ENCODE measurements at regions not wholly inside any gene's neighbourhood (a gene's known extent, or its start where the extent isn't known, plus 50 kb on each side); places are given as distances from the start of the nearest gene placed in this dataset.

DNA sequence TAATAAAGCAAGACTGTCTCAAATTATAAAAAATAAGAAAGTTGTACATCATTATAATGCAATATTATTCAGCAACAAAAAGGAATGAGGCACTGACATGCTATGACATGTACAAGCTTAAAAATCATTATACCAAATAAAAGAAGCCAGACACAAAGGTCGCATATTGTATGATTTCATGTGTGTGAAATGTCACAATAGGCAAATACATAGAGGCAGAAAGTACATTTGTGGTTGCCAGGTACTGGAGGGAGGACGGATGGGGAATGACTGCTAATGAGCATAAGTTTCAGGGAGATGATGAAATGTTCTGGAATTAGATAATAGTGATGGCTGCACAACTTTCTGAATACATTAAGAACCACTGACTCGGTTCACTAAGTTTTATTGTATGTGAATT is 73.6 kb upstream of the NBPF3 start:
- DNase-seq (no peak), ATAC-seq (ENCODE audit: low read depth) (no peak)
- H3K4me3 ChIP-seq (ENCODE audit: insufficient read depth, low read depth, low read length) = no peak overlapping the region
- no peak overlapping the region for H3K23ac ChIP-seq (ENCODE audit: low read depth, low read length)
- BruUV-seq (replicated peaks) = no TSS peak
- no peak overlapping the region for H3K9ac ChIP-seq (ENCODE audit: low read depth, low read length)
- WGBS, 2 experiments (ENCODE audit: extremely low coverage in 2 of 2, insufficient read length in 1 of 2) = no CpG with 5 or more reads among the region's 3 CpGs
- intact Hi-C loops (cut with micrococcal nuclease) = loop anchor here (5.0 kb wide), 1 partner anchor 669 kb away; no protein-coding TSS in a partner anchor
- no peak overlapping the region for H3K4me2 ChIP-seq (ENCODE audit: low read depth, low read length)
- H2BK15ac ChIP-seq (ENCODE audit: low read depth, low read length) = no peak overlapping the region
- H3K4ac ChIP-seq (ENCODE audit: low read depth, low read length) = no peak overlapping the region
- dilution Hi-C loops (cut with HindIII; ENCODE audit: low sequenced_read_pairs, unreplicated experiment) = no loop called here
- H3K18ac ChIP-seq (ENCODE audit: low read depth, low read length) = no peak overlapping the region
- no peaks in the 10 kb centered on the region for H3K79me1 ChIP-seq (ENCODE audit: low read depth in 1 of 2, low read length in 2 of 2)
- no peak overlapping the region for H2AK5ac ChIP-seq (ENCODE audit: low read depth, low read length)
- H3K9me1 ChIP-seq (ENCODE audit: insufficient read depth, low read length) = no peaks in the 10 kb centered on the region
- H3K27ac ChIP-seq (ENCODE audit: insufficient read depth, low read length) = no peak overlapping the region
- H2BK5ac ChIP-seq (ENCODE audit: low read depth, low read length, poor library complexity, severe bottlenecking) = no peak overlapping the region
- in situ Hi-C loops (cut with MboI; ENCODE audit: low sequenced_read_pairs) = loop anchor here (5.0 to 25.0 kb wide), 2 partner anchors 134 to 679 kb away; no protein-coding TSS in a partner anchor
- no peaks in the 10 kb centered on the region; the same call in 1 of the 2 replicates for H3K4me1 ChIP-seq (ENCODE audit: control insufficient read depth, insufficient read depth, low read length)
- H4K5ac ChIP-seq (ENCODE audit: low read depth, low read length) = no peak overlapping the region
- no peaks in the 10 kb centered on the region for H3K27me3 ChIP-seq (ENCODE audit: control insufficient read depth, insufficient read depth, low read length)
- no peak overlapping the region for H2BK20ac ChIP-seq (ENCODE audit: low read depth, low read length)
- H4K91ac ChIP-seq (ENCODE audit: insufficient read depth, low read depth, low read length) = no peak overlapping the region
- POLR2A ChIA-PET (ENCODE audit: unreplicated experiment) = no interaction called here
- H2BK120ac ChIP-seq (ENCODE audit: low read depth, low read length) = no peak overlapping the region
- H3K36me3 ChIP-seq (ENCODE audit: control insufficient read depth, insufficient read depth, low read length) = no peaks in the 10 kb centered on the region
- H4K20me1 ChIP-seq (ENCODE audit: insufficient read depth, low read length) = no peaks in the 10 kb centered on the region; the same call in 1 of the 2 replicates
- no peak overlapping the region for H2AK9ac ChIP-seq (replicated peaks; ENCODE audit: low read depth, low read length, poor library complexity)
- H3K9me3 ChIP-seq (ENCODE audit: control insufficient read depth, insufficient read depth, low read length) = no peaks in the 10 kb centered on the region
- no peak overlapping the region for H2AFZ ChIP-seq (replicated peaks; ENCODE audit: low read length, poor library complexity)
- CTCF ChIA-PET = interaction anchor here (1.1 to 1.4 kb wide), 2 partner anchors 111 to 134 kb away, joined by 3 to 5 read pairs; no protein-coding TSS in a partner anchor
- no peak overlapping the region for H4K8ac ChIP-seq (ENCODE audit: low read depth in 2 of 2, low read length in 2 of 2)
- TF ChIP-seq SMC3 (IDR thresholded peaks at IDR 0.05; ENCODE audit: low read depth, low read length) (no peak), CEBPB (IDR thresholded peaks at IDR 0.05; ENCODE audit: low read depth, low read length) (no peak), MXI1 (IDR thresholded peaks at IDR 0.05; ENCODE audit: borderline replicate concordance, low read depth, low read length) (no peak), RFX5 (IDR thresholded peaks at IDR 0.05; ENCODE audit: low read depth, low read length) (no peak), POLR2A (IDR thresholded peaks at IDR 0.05; ENCODE audit: low read depth, low read length) (no peak), FOS (IDR thresholded peaks at IDR 0.05; ENCODE audit: low read depth, low read length) (no peak), CHD1 (IDR thresholded peaks at IDR 0.05; ENCODE audit: low read depth, low read length) (no peak), MAZ (IDR thresholded peaks at IDR 0.05; ENCODE audit: borderline replicate concordance, low read depth, low read length) (no peak), NFE2L2 (IDR thresholded peaks at IDR 0.05; ENCODE audit: low read depth, low read length) (no peak), BHLHE40 (IDR thresholded peaks at IDR 0.05; ENCODE audit: low read depth, low read length) (no peak), RCOR1 (IDR thresholded peaks at IDR 0.05; ENCODE audit: insufficient replicate concordance, low read length) (no peak), RAD21 (IDR thresholded peaks at IDR 0.05; ENCODE audit: low read length) (no peak), MAFK (IDR thresholded peaks at IDR 0.05; ENCODE audit: low read depth, low read length) (no peak)
- TF ChIP-seq, protein P1, sequence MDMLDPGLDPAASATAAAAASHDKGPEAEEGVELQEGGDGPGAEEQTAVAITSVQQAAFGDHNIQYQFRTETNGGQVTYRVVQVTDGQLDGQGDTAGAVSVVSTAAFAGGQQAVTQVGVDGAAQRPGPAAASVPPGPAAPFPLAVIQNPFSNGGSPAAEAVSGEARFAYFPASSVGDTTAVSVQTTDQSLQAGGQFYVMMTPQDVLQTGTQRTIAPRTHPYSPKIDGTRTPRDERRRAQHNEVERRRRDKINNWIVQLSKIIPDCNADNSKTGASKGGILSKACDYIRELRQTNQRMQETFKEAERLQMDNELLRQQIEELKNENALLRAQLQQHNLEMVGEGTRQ (IDR thresholded peaks at IDR 0.05; ENCODE audit: low read depth, low read length) = no peak
- TF ChIP-seq, protein P2, sequence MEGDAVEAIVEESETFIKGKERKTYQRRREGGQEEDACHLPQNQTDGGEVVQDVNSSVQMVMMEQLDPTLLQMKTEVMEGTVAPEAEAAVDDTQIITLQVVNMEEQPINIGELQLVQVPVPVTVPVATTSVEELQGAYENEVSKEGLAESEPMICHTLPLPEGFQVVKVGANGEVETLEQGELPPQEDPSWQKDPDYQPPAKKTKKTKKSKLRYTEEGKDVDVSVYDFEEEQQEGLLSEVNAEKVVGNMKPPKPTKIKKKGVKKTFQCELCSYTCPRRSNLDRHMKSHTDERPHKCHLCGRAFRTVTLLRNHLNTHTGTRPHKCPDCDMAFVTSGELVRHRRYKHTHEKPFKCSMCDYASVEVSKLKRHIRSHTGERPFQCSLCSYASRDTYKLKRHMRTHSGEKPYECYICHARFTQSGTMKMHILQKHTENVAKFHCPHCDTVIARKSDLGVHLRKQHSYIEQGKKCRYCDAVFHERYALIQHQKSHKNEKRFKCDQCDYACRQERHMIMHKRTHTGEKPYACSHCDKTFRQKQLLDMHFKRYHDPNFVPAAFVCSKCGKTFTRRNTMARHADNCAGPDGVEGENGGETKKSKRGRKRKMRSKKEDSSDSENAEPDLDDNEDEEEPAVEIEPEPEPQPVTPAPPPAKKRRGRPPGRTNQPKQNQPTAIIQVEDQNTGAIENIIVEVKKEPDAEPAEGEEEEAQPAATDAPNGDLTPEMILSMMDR (conservative IDR thresholded peaks at IDR 0.05; ENCODE audit: low read depth, low read length) = no peak
- TF ChIP-seq, protein P3, sequence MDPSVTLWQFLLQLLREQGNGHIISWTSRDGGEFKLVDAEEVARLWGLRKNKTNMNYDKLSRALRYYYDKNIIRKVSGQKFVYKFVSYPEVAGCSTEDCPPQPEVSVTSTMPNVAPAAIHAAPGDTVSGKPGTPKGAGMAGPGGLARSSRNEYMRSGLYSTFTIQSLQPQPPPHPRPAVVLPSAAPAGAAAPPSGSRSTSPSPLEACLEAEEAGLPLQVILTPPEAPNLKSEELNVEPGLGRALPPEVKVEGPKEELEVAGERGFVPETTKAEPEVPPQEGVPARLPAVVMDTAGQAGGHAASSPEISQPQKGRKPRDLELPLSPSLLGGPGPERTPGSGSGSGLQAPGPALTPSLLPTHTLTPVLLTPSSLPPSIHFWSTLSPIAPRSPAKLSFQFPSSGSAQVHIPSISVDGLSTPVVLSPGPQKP (IDR thresholded peaks at IDR 0.05; ENCODE audit: borderline replicate concordance, low read depth, low read length) = no peak
- H3K56ac ChIP-seq (ENCODE audit: extremely low read depth, insufficient read depth, low read length) = no peak overlapping the region
- H3K14ac ChIP-seq (replicated peaks; ENCODE audit: low read depth, low read length) = no peak overlapping the region

Measured in IMR-90 (cell line).